Testis (tissue), 2 donors: ENCODE measurements at regions not wholly inside any gene's neighbourhood (a gene's known extent, or its start where the extent isn't known, plus 50 kb on each side); places are given as distances from the start of the nearest gene placed in this dataset.
"Not testable (repeated sequence)": the region's sequence is repeated elsewhere in the genome, so short reads cannot be mapped to it uniquely, and the experiment has no call there.

Experiments
- POLR2A ChIP-seq: fragments of 450-650 bp; IDR thresholded peaks from one replicate; pipeline ENCODE4 v1.6.1; 2017; ENCODE audit warnings: antibody characterized with exemption, mild to moderate bottlenecking, moderate library complexity
- TF ChIP-seq, protein P1 (sequence below), 3 experiments: fragments of 450-650 bp in 2 of 3; fragments of 200-600 bp in 1 of 3; sonication (generic) in 1 of 3; IDR thresholded peaks; one replicate each; pipeline ENCODE4 v1.5.1; 2016 to 2019; ENCODE audit warnings: antibody characterized with exemption in 3 of 3, mild to moderate bottlenecking in 2 of 3, moderate library complexity in 1 of 3

DNA sequence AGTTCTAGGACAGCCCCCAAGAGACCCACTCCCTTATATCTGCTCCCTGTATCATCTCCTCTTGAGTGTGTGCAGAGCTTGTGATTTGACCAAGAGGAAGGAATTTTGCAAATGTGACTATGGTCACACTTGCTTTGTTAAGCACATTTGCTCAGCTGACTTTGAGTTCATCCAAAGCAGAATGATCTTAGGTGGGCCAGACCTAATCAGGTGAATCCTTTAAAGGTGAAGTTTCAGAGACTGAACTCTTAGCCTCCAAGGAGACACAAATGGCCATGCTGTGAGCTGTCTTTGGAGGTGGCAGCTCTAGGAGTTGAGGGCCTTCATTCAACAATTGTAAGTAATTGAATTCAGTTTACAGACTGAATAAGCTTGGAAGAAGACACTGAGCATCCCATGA lies 115.4 kb upstream of the KRTAP5-11 start:
- TF ChIP-seq, protein P1, sequence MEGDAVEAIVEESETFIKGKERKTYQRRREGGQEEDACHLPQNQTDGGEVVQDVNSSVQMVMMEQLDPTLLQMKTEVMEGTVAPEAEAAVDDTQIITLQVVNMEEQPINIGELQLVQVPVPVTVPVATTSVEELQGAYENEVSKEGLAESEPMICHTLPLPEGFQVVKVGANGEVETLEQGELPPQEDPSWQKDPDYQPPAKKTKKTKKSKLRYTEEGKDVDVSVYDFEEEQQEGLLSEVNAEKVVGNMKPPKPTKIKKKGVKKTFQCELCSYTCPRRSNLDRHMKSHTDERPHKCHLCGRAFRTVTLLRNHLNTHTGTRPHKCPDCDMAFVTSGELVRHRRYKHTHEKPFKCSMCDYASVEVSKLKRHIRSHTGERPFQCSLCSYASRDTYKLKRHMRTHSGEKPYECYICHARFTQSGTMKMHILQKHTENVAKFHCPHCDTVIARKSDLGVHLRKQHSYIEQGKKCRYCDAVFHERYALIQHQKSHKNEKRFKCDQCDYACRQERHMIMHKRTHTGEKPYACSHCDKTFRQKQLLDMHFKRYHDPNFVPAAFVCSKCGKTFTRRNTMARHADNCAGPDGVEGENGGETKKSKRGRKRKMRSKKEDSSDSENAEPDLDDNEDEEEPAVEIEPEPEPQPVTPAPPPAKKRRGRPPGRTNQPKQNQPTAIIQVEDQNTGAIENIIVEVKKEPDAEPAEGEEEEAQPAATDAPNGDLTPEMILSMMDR (IDR thresholded peaks at IDR 0.05), result not testable (repeated sequence)
- not testable (repeated sequence) for TF ChIP-seq POLR2A
